Stimulated activated CD8-positive, alpha-beta memory T cell treated with anti-CD3 and anti-CD28 coated beads, Interleukin-4, amount 100 ng/mL, for 24 hours (primary cell): ENCODE measurements at regions not wholly inside any gene's neighbourhood (a gene's known extent, or its start where the extent isn't known, plus 50 kb on each side); places are given as distances from the start of the nearest gene placed in this dataset.

ENCODE experiments used
- DNase-seq: peaks from one replicate; pipeline ENCODE4 v3.0.0-alpha.2; 2020; ENCODE audit warnings: low read depth

DNA sequence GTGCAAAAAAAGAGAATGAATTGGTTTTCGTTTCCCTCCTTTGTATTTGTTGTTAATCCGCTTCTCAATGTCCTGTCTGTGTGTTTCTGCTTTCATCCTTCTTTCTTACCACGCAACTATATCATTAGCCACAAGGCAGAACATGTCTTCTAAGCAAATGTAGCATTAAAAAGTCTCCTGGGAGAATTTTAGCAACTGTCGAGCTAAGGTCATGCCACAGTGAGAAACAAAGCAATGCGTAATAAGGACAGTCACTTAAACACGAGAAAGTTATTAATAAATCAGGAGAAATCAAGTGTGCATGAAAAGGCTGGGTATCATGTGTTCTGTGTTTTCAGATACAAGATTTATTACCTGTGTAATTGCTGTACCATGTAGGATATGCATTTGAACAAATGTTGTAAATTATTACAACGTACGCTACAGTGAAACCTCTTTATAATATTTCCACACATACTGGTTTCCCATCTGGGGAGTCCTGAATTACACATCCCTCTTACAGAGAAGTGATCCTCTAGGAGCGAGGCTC lies 890.8 kb downstream of the TRIML1 start:
- DNase-seq, result no peak

- DNase-seq, result no peak
These were observed 893.5 kb downstream of the TRIML1 start for GRCh38 chr4:189032606-189033338.

DNA sequence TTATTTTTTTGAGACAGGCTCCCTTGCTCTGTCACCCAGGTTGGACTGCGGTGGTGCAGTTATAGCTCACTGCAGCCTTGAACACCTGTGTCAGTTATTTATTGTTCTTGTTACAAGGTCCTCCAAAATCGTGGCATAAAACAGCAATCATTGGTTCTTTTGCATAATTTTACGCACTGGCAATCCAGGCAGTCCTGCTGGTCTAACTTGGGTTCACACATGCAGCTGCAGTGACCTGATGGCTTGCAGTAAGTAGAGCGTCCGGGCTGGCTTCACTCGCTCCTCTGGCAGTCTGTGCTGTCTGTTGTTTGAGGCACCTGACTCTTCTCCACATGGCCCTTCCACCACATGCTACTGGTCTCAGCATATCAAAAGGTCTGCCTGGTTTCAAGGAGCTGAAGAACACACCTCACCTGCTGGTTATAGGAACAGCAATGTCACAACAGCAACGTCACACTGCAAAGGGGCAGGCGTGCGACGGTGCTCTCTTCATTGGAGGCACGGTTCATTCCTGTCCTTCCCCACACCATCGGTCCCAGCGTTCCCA lies 894.6 kb downstream of the TRIML1 start:
- DNase-seq, result no peak

DNA sequence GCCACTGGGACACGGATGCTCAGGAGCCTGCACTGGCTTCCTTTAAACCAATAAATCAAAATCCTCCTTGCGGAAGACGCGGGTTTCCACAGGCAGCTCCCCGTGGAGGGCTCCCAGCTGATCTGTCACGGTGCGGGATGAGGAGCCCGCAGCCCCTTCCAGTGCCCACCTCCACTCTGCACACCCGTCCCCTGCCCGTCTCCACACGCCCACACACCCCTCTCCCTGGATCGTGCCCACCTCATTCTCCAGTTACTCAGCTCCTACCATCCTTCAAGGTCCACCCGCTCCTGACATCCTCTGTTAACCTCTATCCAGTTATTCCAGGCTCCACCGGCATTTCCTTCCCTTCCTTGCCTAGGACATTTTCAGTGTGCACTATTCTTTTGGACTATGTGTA lies 895.9 kb downstream of the TRIML1 start:
- DNase-seq, result no peak

GRCh38 chr4:189035654-189036053 lies 896.4 kb downstream of the TRIML1 start:
- no peak for DNase-seq

GRCh38 chr4:189036906-189037305 lies 897.7 kb downstream of the TRIML1 start:
- DNase-seq, result no peak

DNA sequence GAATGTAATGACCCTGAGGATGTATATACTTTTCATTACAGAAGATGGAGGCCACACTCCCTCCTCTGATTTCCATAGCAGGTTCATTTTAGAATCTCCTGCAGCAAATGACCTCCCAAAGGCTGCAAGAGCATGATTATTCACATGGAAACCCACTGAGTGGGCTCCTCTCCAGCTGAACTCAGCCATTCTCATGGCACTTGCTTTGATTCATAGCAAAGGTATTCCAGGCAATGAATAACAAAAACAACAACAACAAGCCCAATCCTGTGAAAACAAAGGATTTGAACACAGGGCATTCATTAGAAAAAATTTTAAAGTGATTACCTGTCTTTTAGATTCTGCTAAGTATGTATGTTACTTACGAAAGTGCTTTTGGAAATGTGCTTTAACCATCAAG lies 894.0 kb upstream of the FRG1 start:
- no peak for DNase-seq

GRCh38 chr4:189048119-189048518 lies 892.6 kb upstream of the FRG1 start:
- no peak for DNase-seq

DNA sequence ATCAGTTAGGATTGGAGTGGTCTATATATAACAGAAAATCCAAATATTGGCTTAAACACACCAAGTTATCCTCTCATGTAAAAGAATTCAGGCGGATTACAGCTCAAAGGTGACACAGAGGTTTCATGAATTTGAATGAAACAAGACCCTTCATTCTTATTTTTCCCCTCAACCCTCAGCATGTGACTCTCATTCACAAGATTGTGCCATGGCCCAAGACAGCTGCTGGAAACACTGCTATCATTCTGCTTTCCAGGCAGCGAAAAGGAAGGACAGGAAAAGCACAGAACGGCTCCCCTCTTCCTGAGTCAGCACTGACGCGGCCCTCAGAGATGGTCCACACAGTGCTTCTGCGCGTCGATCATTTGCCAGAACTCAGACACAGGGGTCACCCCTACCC lies 891.0 kb upstream of the FRG1 start:
- DNase-seq, result no peak

GRCh38 chr4:189050643-189051042 lies 890.0 kb upstream of the FRG1 start:
- DNase-seq, result no peak

GRCh38 chr4:189053621-189054020 lies 887.1 kb upstream of the FRG1 start:
- no peak for DNase-seq

- no peak for DNase-seq
These were observed 880.6 kb upstream of the FRG1 start for GRCh38 chr4:189060104-189060503.

GRCh38 chr4:189062047-189062820 lies 878.4 kb upstream of the FRG1 start:
- no peak for DNase-seq

DNA sequence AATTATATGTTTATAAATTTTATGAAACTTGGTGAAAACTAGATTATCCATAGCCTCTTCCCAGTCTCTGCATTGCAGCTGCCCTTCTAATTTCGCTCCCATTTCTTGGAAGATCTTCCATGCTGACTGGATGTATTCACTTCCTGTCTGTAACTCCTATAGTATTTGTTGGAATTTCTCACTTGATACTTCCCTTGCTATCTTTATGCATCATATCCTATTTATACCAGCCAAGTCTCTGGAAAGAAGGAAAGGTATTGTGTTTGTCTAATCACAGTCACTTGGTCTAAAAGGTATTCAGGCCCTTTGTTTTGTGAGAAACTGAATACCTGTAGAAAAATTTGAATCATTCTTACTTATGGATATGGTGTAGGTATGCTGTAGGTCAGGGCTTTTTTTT lies 870.9 kb upstream of the FRG1 start:
- DNase-seq, result no peak

- DNase-seq, result no peak
These were observed 869.4 kb upstream of the FRG1 start for GRCh38 chr4:189071241-189071640.

- DNase-seq, result no peak
These were observed 866.9 kb upstream of the FRG1 start for GRCh38 chr4:189073739-189074138.

- DNase-seq, result no peak
These were observed 858.8 kb upstream of the FRG1 start for GRCh38 chr4:189081826-189082225.

DNA sequence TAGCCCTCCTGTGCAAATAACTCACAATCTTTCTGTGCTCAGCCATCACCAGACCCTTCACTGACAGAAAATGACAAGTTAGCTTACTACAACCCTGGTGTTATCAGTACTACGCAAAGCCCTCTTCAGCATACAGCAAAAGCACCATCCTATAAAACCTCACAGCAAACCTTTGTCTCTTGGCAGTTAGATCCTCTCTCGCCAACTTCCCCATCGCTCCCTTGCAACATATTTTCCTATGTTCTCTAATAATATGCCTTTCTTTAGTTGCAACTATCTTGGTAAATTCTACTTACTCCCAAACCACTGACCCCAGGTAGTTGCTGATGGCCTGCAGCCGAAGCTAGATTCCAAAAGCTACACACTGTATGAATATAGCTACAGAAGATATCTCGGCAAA lies 856.9 kb upstream of the FRG1 start:
- DNase-seq, result no peak

DNA sequence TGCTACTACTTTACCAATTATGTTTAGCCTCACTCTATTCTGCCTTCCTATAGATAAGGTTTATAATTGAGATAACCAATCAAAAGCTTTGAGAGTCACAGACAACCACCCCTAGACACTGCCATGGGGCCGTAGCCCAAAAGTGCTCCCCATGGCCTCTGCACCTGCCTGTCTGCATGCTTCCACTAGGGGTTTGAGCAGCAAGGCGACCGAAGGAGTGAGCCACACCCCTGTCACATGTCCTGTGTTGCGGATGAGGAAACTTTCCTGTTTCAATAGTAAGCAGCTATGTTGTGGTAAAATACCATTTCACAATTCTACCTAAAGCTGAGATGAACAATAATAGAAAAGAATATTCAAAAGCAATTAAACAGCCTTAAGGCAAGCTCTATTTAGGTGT lies 856.0 kb upstream of the FRG1 start:
- no peak for DNase-seq

- no peak for DNase-seq
These were observed 852.7 kb upstream of the FRG1 start for GRCh38 chr4:189087971-189088370.

DNA sequence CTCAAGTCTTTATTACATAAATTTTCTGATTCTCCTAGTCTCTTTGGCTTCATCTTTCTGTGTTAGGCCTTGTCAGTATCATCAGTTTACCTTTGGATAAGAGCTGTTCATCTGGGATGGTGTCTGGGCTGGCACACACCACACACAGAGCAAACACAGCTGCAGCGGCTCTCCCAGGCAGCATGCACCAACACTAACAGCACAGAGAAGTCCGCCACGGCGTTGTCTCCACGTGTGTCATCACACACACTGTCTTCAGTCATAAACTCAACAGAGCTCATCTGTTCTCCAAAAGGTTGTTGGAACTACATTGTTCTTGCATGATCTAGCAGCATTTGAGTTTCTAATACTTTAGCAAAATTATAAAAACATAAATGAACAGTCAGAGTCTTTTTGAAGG lies 851.9 kb upstream of the FRG1 start:
- no peak for DNase-seq

DNA sequence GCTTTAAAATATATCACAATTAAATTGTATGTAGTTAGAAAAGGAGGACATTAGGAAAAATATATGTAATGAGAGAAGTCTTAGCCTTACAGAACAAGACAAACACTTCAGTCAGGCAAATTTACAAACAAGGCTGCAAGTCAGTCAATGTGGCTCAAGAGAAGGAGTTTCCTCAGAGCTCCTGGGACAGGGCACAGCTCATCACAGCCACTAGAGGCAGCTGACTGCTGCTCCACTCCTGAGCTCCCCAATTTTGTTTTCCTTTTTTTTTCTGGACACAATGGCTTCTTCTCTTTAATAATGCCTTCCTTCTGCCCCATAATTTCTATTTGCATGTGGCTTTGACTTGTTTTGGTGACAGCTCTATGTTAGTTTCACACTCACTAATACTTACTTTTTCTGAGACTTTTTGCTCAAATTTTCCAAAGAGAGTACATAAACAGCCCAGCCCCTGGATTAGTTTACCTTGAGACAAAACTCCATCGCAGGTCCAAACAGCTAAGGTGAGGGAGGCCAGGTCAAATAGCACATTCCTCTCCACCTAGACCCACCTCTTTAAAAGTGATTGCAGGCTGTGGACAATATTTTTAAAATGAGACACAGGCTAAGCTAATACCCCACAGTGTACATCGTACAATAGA lies 850.4 kb upstream of the FRG1 start:
- no peak for DNase-seq

GRCh38 chr4:189092581-189092980 lies 848.1 kb upstream of the FRG1 start:
- DNase-seq, result no peak
